Caco-2 (cell line): ENCODE measurements at regions not wholly inside any gene's neighbourhood (a gene's known extent, or its start where the extent isn't known, plus 50 kb on each side); places are given as distances from the start of the nearest gene placed in this dataset.

Experiments
- BruUV-seq: library from RNA; stranded (reverse); fragments of 400-500 nt; replicated peaks from 2 replicates; lab custom pipeline; 2021; lab: Mats Ljungman, UMichigan
- CTCF ChIA-PET: fragments of 300-600 bp; sonication (Branson Sonifier 250); formaldehyde crosslinking; loops from one replicate; lab custom pipeline; 2022; ENCODE audit warnings: antibody characterized with exemption; lab: Charles Lee
- POLR2A ChIA-PET: fragments of 300-600 bp; sonication (Branson Sonifier 250); formaldehyde crosslinking; loops from one replicate; lab custom pipeline; 2022; ENCODE audit warnings: antibody characterized with exemption; lab: Charles Lee
- DNase-seq, 2 experiments: peaks; one replicate each; pipeline versions ENCODE4 v3.0.0 to v3.0.0-alpha.2; 2020 to 2022
- H3K27me3 ChIP-seq: replicated peaks from 2 replicates; pipeline ENCODE4 v1.6.0; 2011; ENCODE audit warnings: low read length; ENCODE audit not compliant: control insufficient read depth, insufficient read depth
- H3K36me3 ChIP-seq: 2 replicates; pipeline ENCODE4 v1.5.1; 2011; ENCODE audit warnings: low read length; ENCODE audit not compliant: control insufficient read depth, insufficient read depth
- H3K4me1 ChIP-seq: fragments of 250-450 bp; sonication (Bioruptor Pico); 2 replicates; pipeline ENCODE4 v1.5.1; 2020; ENCODE audit warnings: mild to moderate bottlenecking
- H3K4me3 ChIP-seq: 2 replicates; pipeline ENCODE4 v1.5.1; 2011; ENCODE audit warnings: low read depth, mild to moderate bottlenecking, control low read depth, low read length
- H3K9me3 ChIP-seq: fragments of 250-450 bp; sonication (Bioruptor Pico); 2 replicates; pipeline ENCODE4 v1.5.1; 2020; ENCODE audit warnings: mild to moderate bottlenecking, moderate library complexity
- H3K27ac Mint-ChIP-seq: one replicate; pipeline ENCODE4 v1.8.0; 2022; ENCODE audit warnings: mixed read lengths; ENCODE audit not compliant: unreplicated experiment
- H3K27me3 Mint-ChIP-seq: one replicate; pipeline ENCODE4 v1.8.0; 2022; ENCODE audit warnings: mixed read lengths; ENCODE audit not compliant: insufficient read depth, unreplicated experiment
- H3K36me3 Mint-ChIP-seq: one replicate; pipeline ENCODE4 v1.8.0; 2022; ENCODE audit warnings: mild to moderate bottlenecking, mixed read lengths; ENCODE audit not compliant: insufficient read depth, unreplicated experiment
- H3K4me1 Mint-ChIP-seq: one replicate; pipeline ENCODE4 v1.8.0; 2022; ENCODE audit warnings: low read depth, mixed read lengths; ENCODE audit not compliant: unreplicated experiment
- H3K4me3 Mint-ChIP-seq: one replicate; pipeline ENCODE4 v1.8.0; 2022; ENCODE audit warnings: mild to moderate bottlenecking, moderate library complexity, mixed read lengths; ENCODE audit not compliant: unreplicated experiment
- H3K9me3 Mint-ChIP-seq: one replicate; pipeline ENCODE4 v1.8.0; 2022; ENCODE audit warnings: mixed read lengths; ENCODE audit not compliant: unreplicated experiment
- CTCF ChIP-seq, 2 experiments: fragments of 200-600 bp in 1 of 2; IDR thresholded peaks; 1 replicate in 1 of 2; 2 replicates in 1 of 2; pipeline versions ENCODE4 v1.5.1 to v1.8.0; 2011 to 2022; ENCODE audit warnings: antibody characterized with exemption in 1 of 2, control low read depth in 1 of 2, inconsistent platforms in 1 of 2, low read depth in 1 of 2, low read length in 1 of 2, mild to moderate bottlenecking in 1 of 2, moderate library complexity in 1 of 2; ENCODE audit not compliant: insufficient read depth in 1 of 2, severe bottlenecking in 1 of 2, unreplicated experiment in 1 of 2
- intact Hi-C: fragments of 100-400 bp; cut with micrococcal nuclease; formaldehyde crosslinking; loops from one replicate; pipeline ENCODE4 v1.10.0; 2022; ENCODE audit not compliant: unreplicated experiment

DNA sequence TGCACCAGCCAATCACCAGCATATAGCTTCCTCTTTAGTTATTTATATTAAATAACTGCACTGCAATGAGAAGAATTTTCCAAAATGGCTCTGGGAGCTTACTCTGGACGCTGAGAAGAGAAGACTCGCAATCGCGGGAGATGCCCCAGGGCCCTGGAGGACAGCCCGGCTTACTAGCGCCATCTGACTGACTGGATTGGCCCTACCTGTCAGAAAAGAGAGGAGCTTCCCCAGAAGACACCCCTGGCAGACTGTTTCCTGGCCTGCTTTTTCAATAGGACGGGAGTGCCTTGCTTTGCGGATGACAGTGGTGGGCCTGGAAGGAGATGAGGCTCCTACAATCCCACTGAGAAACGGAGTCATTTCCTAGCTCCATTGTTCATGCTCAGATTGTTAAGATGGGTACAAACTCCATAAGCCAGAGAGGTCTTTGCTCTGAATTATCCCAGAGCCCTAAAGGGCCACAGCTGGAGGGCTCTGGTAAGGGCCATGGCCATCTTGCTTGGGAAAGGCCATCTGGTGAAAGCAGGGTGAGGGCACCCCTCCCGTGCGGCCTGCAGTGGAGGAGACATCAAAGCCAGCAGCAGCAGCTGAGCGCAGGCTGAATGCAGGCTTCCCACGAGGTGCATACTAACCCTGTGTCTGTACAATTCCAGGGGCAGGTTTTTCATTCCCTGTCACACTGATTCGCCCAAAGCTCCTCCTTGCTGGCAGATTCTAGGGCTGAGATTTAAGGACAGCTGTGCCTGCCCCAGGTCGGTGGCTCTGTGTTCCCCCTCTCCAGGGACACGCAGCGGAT, 92.1 kb downstream of the GALR1 start:
- H3K36me3 Mint-ChIP-seq: no peaks in the 10 kb centered on the region
- POLR2A ChIA-PET: no interaction called here
- Histone ChIP-seq H3K27me3 (no peaks in the 10 kb centered on the region), H3K4me3 (no peak overlapping the region), H3K9me3 (no peaks in the 10 kb centered on the region), H3K36me3 (no peaks in the 10 kb centered on the region), H3K4me1 (no peaks in the 10 kb centered on the region)
- no peaks in the 10 kb centered on the region for H3K27me3 Mint-ChIP-seq
- H3K4me1 Mint-ChIP-seq: no peaks in the 10 kb centered on the region
- no TSS peak for BruUV-seq
- intact Hi-C loops: no loop called here
- H3K4me3 Mint-ChIP-seq: no peak overlapping the region
- TF ChIP-seq CTCF (IDR thresholded peaks at IDR 0.05; ENCODE audit: insufficient read depth in 1 of 2, low read depth in 1 of 2, low read length in 1 of 2, severe bottlenecking in 1 of 2, unreplicated experiment in 1 of 2): no peak
- CTCF ChIA-PET: no interaction called here
- H3K27ac Mint-ChIP-seq: no peak overlapping the region
- no peak for DNase-seq
- H3K9me3 Mint-ChIP-seq: no peaks in the 10 kb centered on the region

GRCh38 chr18:77342736-77343135, 93.1 kb downstream of the GALR1 start:
- intact Hi-C loops: no loop called here
- no peak overlapping the region for H3K4me3 Mint-ChIP-seq
- H3K27me3 ChIP-seq: no peaks in the 10 kb centered on the region
- H3K27me3 Mint-ChIP-seq: no peaks in the 10 kb centered on the region
- H3K9me3 ChIP-seq: no peaks in the 10 kb centered on the region
- BruUV-seq: no TSS peak
- H3K27ac Mint-ChIP-seq: no peak overlapping the region
- ChIA-PET CTCF (no interaction called here), POLR2A (no interaction called here)
- H3K4me1 Mint-ChIP-seq: no peaks in the 10 kb centered on the region
- no peaks in the 10 kb centered on the region for H3K4me1 ChIP-seq
- no peaks in the 10 kb centered on the region for H3K36me3 Mint-ChIP-seq
- TF ChIP-seq CTCF (IDR thresholded peaks at IDR 0.05; ENCODE audit: insufficient read depth in 1 of 2, low read depth in 1 of 2, low read length in 1 of 2, severe bottlenecking in 1 of 2, unreplicated experiment in 1 of 2): no peak
- no peaks in the 10 kb centered on the region for H3K36me3 ChIP-seq
- no peak for DNase-seq
- no peak overlapping the region for H3K4me3 ChIP-seq
- no peaks in the 10 kb centered on the region for H3K9me3 Mint-ChIP-seq

DNA sequence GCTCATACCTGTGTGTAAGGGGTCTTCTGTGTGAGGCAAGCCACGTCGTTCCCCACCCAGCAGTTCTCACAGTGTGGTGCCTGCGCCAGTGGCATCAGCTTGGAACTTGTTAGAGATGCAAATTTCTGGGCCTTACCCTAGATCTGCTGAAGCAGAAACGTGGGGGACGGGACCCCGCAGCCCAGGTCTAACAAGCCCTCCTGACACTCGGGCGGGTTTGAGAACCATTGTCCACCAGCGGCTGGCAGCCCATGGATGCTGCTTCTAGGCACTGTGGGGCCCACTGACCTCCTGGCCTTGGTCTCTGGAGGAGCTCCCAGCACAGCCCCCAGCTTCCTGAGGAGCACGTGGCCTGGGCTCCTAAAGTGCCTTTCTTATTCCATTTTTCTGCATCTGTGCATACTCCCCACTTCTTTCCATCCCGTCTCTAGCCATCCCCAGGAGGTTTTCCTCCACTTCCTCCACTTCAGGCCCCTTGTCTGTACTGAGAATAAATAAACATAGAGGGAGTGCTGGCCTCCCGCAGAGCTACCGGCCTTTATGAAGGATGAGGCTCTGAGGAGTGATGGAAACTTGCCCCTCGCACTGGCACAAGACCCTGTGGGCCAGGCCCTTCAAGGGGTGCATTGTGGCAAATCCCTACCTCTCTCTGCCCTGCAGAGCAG, 94.3 kb downstream of the GALR1 start:
- POLR2A ChIA-PET: no interaction called here
- no peaks in the 10 kb centered on the region for H3K9me3 Mint-ChIP-seq
- no peaks in the 10 kb centered on the region for H3K4me1 ChIP-seq
- no TSS peak for BruUV-seq
- H3K27ac Mint-ChIP-seq: no peak overlapping the region
- intact Hi-C loops: no loop called here
- no peak for TF ChIP-seq CTCF (IDR thresholded peaks at IDR 0.05; ENCODE audit: insufficient read depth in 1 of 2, low read depth in 1 of 2, low read length in 1 of 2, severe bottlenecking in 1 of 2, unreplicated experiment in 1 of 2)
- CTCF ChIA-PET: no interaction called here
- H3K36me3 Mint-ChIP-seq: no peaks in the 10 kb centered on the region
- no peak overlapping the region for H3K4me3 Mint-ChIP-seq
- no peaks in the 10 kb centered on the region for H3K9me3 ChIP-seq
- no peaks in the 10 kb centered on the region for H3K27me3 Mint-ChIP-seq
- H3K27me3 ChIP-seq: no peaks in the 10 kb centered on the region
- no peaks in the 10 kb centered on the region for H3K4me1 Mint-ChIP-seq
- H3K4me3 ChIP-seq: no peak overlapping the region
- DNase-seq: no peak
- no peaks in the 10 kb centered on the region for H3K36me3 ChIP-seq
